Activated CD4-positive, alpha-beta T cell treated with anti-CD3 and anti-CD28 coated beads for 48 hours (primary cell): ENCODE measurements at regions not wholly inside any gene's neighbourhood (a gene's known extent, or its start where the extent isn't known, plus 50 kb on each side); places are given as distances from the start of the nearest gene placed in this dataset.
A peak's percentile ranks its signal among the peaks of the same experiment; 100 is the strongest.

Source experiments
- DNase-seq: peaks from one replicate; pipeline ENCODE4 v3.0.0-alpha.2; 2020

DNA sequence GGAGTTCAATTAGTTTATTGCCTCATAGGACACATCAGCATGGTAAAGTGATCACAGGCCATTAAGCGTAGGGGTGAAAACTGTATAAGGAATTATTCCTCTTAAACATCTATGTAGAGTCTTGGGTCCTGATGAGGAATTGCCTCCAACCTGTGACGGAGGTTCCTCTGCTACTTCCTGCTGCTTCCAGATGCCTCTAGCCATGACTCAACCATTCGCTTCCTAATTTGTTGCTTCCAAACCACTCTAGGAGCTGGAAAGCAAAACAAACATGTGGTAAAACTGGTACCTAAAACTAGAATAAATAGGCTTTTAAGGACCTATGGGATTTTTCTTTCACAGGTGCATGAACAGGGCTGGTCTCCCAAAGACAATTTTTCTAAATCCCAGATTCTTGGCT lies 253.8 kb downstream of the KLF12 start:
- no peak for DNase-seq

DNA sequence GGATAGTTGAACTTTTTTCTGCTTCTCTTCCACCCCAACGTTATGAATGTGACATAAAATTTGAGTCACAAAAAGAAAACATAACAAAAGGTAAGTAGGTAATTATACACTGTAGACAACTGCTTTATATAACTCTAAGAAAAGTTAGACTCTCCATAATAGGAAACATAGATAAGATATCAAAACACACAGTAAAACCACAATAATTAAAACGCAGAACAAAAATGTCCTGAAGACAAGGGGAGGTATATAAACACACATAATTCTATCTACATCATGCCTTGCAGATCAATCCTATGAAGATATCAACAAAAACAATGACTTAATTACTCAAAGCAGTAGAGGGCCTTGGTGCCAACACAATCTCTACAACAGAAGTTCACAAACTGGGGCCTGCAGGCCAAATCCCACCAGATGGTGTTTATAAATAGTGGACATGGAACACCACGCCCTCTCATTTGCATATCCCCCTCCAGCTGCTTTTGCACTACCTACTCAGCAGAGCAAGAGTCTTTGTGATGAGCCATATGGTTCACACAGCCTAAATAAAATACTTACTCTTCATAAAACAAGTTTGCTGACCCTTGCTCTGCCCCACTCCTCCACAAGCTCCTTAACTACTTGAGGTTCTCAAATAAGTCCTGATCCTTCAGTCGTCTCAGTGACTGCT lies 254.7 kb downstream of the KLF12 start:
- DNase-seq = no peak

- DNase-seq = no peak
Observed at GRCh38 chr13:73877399-73877798, 256.8 kb downstream of the KLF12 start.

- DNase-seq = no peak
Observed at GRCh38 chr13:73876323-73876722, 257.9 kb downstream of the KLF12 start.

DNA sequence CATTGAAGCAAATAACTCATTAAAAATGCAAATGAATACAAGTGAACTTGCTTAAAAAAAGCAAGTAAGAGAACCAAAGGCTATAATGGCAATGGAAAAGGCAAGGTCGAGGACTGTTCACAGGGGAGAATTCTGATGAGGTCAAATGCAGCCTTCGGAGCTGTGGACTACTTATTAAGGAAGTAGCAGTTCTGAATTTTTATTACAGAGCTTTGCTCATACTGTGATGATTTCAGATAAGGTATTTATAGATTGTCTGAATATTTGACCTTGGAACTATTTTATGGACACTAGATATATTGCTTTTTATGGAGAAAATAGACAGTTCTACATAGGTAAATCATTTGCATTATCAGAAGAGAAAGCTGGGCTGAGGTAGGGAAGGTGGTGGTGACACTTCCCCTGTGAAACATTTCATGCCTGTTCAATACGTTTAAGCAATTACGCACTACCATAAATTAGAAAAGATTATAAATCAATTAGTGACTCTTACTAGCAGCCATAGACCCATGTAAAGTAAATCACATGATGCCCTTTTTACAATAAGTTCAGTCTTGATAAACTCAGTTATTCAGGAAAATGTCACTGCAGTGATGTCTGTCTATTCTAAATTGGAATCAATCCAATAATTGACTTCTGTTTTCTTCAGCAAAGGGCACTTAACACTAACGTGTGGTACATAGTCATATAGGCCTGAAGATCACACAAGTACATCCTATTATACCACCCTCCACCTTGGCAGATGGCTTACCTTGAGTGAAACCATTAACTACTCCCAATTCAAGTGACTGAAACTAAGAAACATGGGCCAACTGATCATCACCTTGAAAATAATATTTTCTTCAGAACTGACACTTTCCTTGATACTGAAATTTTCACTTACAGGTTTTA lies 260.0 kb downstream of the KLF12 start:
- DNase-seq = no peak

DNA sequence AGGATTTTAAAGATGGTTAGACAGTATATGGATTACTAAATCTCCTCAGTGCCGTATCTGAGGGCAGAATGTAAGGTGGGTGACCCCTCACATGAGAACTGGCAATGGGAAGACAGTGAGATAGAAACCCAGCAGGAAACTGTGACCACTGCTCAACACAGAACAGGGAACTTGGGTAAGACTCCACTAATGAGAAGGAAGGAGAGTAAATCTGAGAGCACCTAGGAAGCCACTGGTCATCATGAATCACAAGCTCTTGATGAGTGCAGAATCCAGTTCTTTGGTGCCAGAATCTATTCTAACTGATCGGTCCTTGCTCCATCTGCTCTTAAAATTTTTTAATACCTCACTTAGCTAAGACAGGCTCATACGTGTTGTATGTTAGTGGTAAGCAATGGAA lies 261.8 kb downstream of the KLF12 start:
- DNase-seq = no peak

GRCh38 chr13:73870970-73871935 lies 263.0 kb downstream of the KLF12 start:
- DNase-seq = peak; percentile 31

DNA sequence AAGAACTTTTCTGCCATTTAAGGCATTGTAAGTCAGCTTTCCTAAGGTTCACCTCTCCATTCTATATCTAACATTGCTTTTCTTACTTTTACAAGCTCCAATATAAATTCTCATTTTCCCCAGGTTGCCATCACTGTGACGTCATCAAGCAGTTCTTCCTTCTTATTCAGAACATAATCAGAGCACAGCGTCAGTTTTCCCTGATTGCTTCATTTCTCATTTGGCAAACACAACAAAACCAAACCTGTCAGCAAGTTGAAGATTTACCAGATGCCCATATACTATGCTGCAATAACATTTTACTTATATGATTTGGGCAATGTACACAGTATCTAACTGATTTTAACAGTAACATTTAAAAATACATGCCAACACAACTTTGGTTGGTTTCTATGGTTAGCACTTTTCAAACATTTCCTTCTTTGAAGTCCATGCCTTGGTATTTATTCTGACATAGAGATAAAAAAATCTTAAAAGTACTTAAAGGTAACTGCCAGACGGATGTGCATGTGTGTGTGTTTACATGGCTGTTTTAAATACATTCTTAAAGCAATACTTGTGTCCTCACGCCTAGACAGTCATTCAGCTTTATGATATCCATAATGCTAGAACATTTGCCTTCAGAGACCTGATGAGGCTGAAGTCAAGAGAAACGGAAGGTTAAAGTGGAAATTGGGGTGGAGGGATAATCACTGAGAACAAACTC lies 264.0 kb downstream of the KLF12 start:
- DNase-seq = no peak

GRCh38 chr13:73865027-73865426 lies 269.2 kb downstream of the KLF12 start:
- no peak for DNase-seq

GRCh38 chr13:73861136-73861535 lies 273.1 kb downstream of the KLF12 start:
- no peak for DNase-seq

DNA sequence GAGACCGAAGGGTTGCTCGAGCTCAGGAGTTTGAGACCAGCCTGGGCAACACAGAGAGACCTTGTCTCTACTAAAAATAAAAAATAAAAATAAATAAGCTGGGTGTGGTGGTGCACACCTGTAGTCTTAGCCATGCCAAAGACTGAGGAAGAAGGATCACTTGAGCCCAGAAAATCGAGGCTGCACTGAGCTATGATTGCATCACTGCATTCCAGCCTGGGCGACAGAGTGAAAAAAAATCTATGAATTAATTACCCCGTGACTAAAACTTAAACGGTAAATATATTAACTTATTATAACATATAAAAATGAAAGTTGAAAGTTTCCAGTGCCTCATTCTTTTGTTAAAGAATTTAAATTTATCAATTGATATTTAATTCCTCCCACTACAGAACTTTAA lies 273.7 kb downstream of the KLF12 start:
- DNase-seq = no peak

GRCh38 chr13:73859841-73860240 lies 274.4 kb downstream of the KLF12 start:
- no peak for DNase-seq

GRCh38 chr13:73857106-73857505 lies 277.1 kb downstream of the KLF12 start:
- DNase-seq = no peak

DNA sequence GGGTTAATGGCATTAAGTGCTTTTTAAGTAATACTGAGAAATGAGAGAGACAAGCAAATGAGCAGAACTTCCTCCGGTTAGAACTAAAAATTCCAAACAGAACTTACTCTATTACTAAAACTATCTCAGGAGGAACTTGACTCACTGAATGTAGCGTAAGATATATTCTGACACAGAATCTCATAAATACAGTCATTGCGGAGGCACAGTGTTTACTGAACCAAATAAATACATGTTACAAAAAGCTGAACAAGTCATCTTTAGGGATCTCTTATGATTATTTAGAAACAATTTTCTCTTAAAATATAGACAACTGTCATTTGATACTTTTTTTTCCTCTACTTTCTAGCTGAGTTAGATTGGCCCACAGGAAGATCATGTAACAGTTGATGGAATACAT lies 283.1 kb downstream of the KLF12 start:
- no peak for DNase-seq

GRCh38 chr13:73850104-73850873 lies 283.9 kb downstream of the KLF12 start:
- no peak for DNase-seq

GRCh38 chr13:73849292-73849691 lies 284.9 kb downstream of the KLF12 start:
- DNase-seq = peak; percentile 21

GRCh38 chr13:73844986-73845385 lies 289.2 kb downstream of the KLF12 start:
- DNase-seq = no peak

GRCh38 chr13:73842626-73843025 lies 291.6 kb downstream of the KLF12 start:
- DNase-seq = no peak

DNA sequence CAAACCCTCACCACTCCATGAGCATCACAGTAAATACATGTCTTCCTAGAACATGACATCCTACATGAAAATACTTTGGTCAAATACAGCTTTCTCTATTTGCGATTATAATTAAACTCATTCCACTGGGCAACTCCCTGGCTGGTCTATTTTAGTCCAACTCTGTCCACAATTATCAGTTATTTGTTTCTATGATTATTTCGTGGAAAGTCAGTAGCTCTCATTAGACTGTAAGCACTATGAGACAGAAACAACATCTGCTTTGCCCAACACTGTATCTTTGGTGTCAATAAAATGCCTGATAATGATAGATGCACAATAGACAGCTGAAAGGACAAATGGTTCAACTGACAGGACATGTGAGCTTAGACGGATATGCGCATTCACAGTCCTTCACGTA lies 292.0 kb downstream of the KLF12 start:
- DNase-seq = no peak

- no peak for DNase-seq
Observed at GRCh38 chr13:73837147-73837546, 297.1 kb downstream of the KLF12 start.

GRCh38 chr13:73835138-73835721 lies 299.0 kb downstream of the KLF12 start:
- no peak for DNase-seq
